A549 (cell line): ENCODE measurements at regions not wholly inside any gene's neighbourhood (a gene's known extent, or its start where the extent isn't known, plus 50 kb on each side); places are given as distances from the start of the nearest gene placed in this dataset.

Experiments used
- ATAC-seq, 2 experiments: fragments of 200-7000 bp in 1 of 2; fragments of >200 bp in 1 of 2; cut with Nextera tagmentation in 1 of 2; cut with Tn5 transposase in 1 of 2; 3 replicates each; pipeline versions ENCODE4 v1.8.0 to v1.9.1; 2018 to 2020; ENCODE audit warnings: mild to moderate bottlenecking in 1 of 2, moderate library complexity in 1 of 2
- CTCF ChIA-PET: fragments of 300-600 bp; sonication (Branson Sonifier 250); formaldehyde crosslinking; extraction: SDS; loops from one replicate; lab custom pipeline; 2021; ENCODE audit warnings: antibody characterized with exemption, inconsistent platforms; lab: Yijun Ruan, JAX
- POLR2A ChIA-PET: fragments of 350-600 bp; formaldehyde crosslinking; extraction: SDS; loops from one replicate; lab custom pipeline; 2021; ENCODE audit warnings: antibody characterized with exemption, inconsistent platforms; lab: Yijun Ruan, JAX
- DNase-seq, 2 experiments: peaks; one replicate each; pipeline versions ENCODE4 v3.0.0 to v3.0.0-alpha.2; 2011 to 2016; ENCODE audit warnings: low read depth in 1 of 2, low spot score in 1 of 2
- FAIRE-seq: peaks from 2 replicates; lab custom pipeline; 2011; peaks lifted over from hg19 to GRCh38; lab: Jason Lieb, UNC
- H3K27ac ChIP-seq, 2 experiments: fragments of >200 bp; sonication (Bioruptor Twin); formaldehyde crosslinking; 3 replicates each; pipeline ENCODE4 v1.5.1; 2016 to 2017
- H3K4me1 ChIP-seq: fragments of >200 bp; sonication (Bioruptor Twin); formaldehyde crosslinking; 3 replicates; pipeline ENCODE4 v1.6.1; 2016
- H3K4me2 ChIP-seq: fragments of >200 bp; sonication (Bioruptor Twin); formaldehyde crosslinking; 3 replicates; pipeline ENCODE4 v1.6.1; 2016
- H3K4me3 ChIP-seq: fragments of >200 bp; sonication (Bioruptor Twin); formaldehyde crosslinking; 3 replicates; pipeline ENCODE4 v1.5.1; 2016
- H3K9me3 ChIP-seq: fragments of >200 bp; sonication (Bioruptor Twin); formaldehyde crosslinking; 3 replicates; pipeline ENCODE4 v1.6.1; 2016
- ATOH8 ChIP-seq: fragments of 250-450 bp; sonication (Bioruptor Pico); IDR thresholded peaks from 2 replicates; pipeline ENCODE4 v1.5.0; 2020; ENCODE audit warnings: low read depth, mild to moderate bottlenecking, moderate library complexity
- BHLHE40 ChIP-seq: IDR thresholded peaks from 2 replicates; pipeline ENCODE4 v1.6.1; 2012; ENCODE audit warnings: low read depth, low read length, inconsistent platforms
- CBX8 ChIP-seq: fragments of 200-600 bp; sonication (generic); IDR thresholded peaks from 2 replicates; pipeline ENCODE4 v1.6.1; 2016
- CHD4 ChIP-seq: fragments of 200-600 bp; sonication (generic); IDR thresholded peaks from 2 replicates; pipeline ENCODE4 v1.6.1; 2016; ENCODE audit warnings: antibody characterized with exemption, mild to moderate bottlenecking, borderline replicate concordance
- CTCF ChIP-seq: fragments of >200 bp; sonication (Bioruptor Twin); formaldehyde crosslinking; IDR thresholded peaks from 3 replicates; pipeline ENCODE4 v1.5.1; 2016
- EP300 ChIP-seq, 2 experiments: fragments of >200 bp; sonication (Bioruptor Twin); formaldehyde crosslinking; IDR thresholded peaks; 2 replicates in 1 of 2; 3 replicates in 1 of 2; pipeline ENCODE4 v1.6.1; 2016 to 2017
- ESRRA ChIP-seq: fragments of 150-350 bp; IDR thresholded peaks from 2 replicates; pipeline ENCODE4 v1.6.1; 2014; ENCODE audit warnings: mild to moderate bottlenecking, low read length, borderline replicate concordance
- FOSB ChIP-seq: fragments of 250-450 bp; sonication (Bioruptor Pico); IDR thresholded peaks from 2 replicates; pipeline ENCODE4 v1.5.0; 2020; ENCODE audit warnings: mild to moderate bottlenecking, moderate library complexity
- FOXS1 ChIP-seq: fragments of 250-450 bp; sonication (Bioruptor Pico); IDR thresholded peaks from 2 replicates; pipeline ENCODE4 v1.5.0; 2020; ENCODE audit warnings: mild to moderate bottlenecking, moderate library complexity
- GATA3 ChIP-seq: IDR thresholded peaks from 2 replicates; pipeline ENCODE4 v1.6.1; 2012; ENCODE audit warnings: borderline replicate concordance
- HDAC2 ChIP-seq: fragments of 200-600 bp; sonication (generic); IDR thresholded peaks from 2 replicates; pipeline ENCODE4 v1.6.1; 2016
- HES2 ChIP-seq: fragments of >200 bp; sonication (Bioruptor Twin); formaldehyde crosslinking; IDR thresholded peaks from 2 replicates; pipeline ENCODE4 v1.6.1; 2016
- HOXA7 ChIP-seq: fragments of 250-450 bp; sonication (Bioruptor Pico); IDR thresholded peaks from 2 replicates; pipeline ENCODE4 v1.5.0; 2020; ENCODE audit warnings: mild to moderate bottlenecking, moderate library complexity
- HOXB13 ChIP-seq: fragments of 250-450 bp; sonication (Bioruptor Pico); IDR thresholded peaks from 2 replicates; pipeline ENCODE4 v1.5.0; 2020; ENCODE audit warnings: low read depth, mild to moderate bottlenecking, moderate library complexity
- HOXB5 ChIP-seq: fragments of 250-450 bp; sonication (Bioruptor Pico); IDR thresholded peaks from 2 replicates; pipeline ENCODE4 v1.5.0; 2020; ENCODE audit warnings: mild to moderate bottlenecking, moderate library complexity
- JUNB ChIP-seq: fragments of >200 bp; sonication (Bioruptor Twin); formaldehyde crosslinking; IDR thresholded peaks from 2 replicates; pipeline ENCODE4 v1.6.1; 2016
- NPAS2 ChIP-seq: fragments of 250-450 bp; sonication (Bioruptor Pico); IDR thresholded peaks from 2 replicates; pipeline ENCODE4 v1.8.0; 2022; ENCODE audit warnings: mild to moderate bottlenecking, moderate library complexity, borderline replicate concordance
- PHF8 ChIP-seq: fragments of 200-600 bp; sonication (generic); IDR thresholded peaks from 2 replicates; pipeline ENCODE4 v1.6.1; 2016; ENCODE audit warnings: low read depth, mild to moderate bottlenecking, antibody characterized with exemption, moderate library complexity, borderline replicate concordance
- RAD21 ChIP-seq, 2 experiments: fragments of >200 bp in 1 of 2; sonication (Bioruptor Twin) in 1 of 2; formaldehyde crosslinking in 1 of 2; IDR thresholded peaks in 1 of 2; conservative IDR thresholded peaks in 1 of 2; 2 replicates in 1 of 2; 3 replicates in 1 of 2; pipeline ENCODE4 v1.6.1; 2012 to 2018; ENCODE audit warnings: inconsistent platforms in 1 of 2
- RARB ChIP-seq: fragments of 250-450 bp; sonication (Bioruptor Pico); IDR thresholded peaks from 2 replicates; pipeline ENCODE4 v1.8.0; 2021; ENCODE audit warnings: mild to moderate bottlenecking, moderate library complexity
- RFX5 ChIP-seq: fragments of 450-650 bp; IDR thresholded peaks from 2 replicates; pipeline ENCODE4 v1.7.1; 2014; ENCODE audit warnings: antibody characterized with exemption, mild to moderate bottlenecking, moderate library complexity
- SMC3 ChIP-seq: fragments of >200 bp; sonication (Bioruptor Twin); formaldehyde crosslinking; IDR thresholded peaks from 3 replicates; pipeline ENCODE4 v1.6.1; 2018; ENCODE audit warnings: inconsistent platforms
- SREBF2 ChIP-seq: fragments of 450-650 bp; IDR thresholded peaks from 2 replicates; pipeline ENCODE4 v1.6.1; 2014; ENCODE audit warnings: mild to moderate bottlenecking, moderate library complexity
- TFCP2L1 ChIP-seq: fragments of 250-450 bp; sonication (Bioruptor Pico); IDR thresholded peaks from 2 replicates; pipeline ENCODE4 v1.5.0; 2021; ENCODE audit warnings: mild to moderate bottlenecking
- ZC3H11A ChIP-seq: fragments of 450-650 bp; IDR thresholded peaks from 2 replicates; pipeline ENCODE4 v1.6.1; 2014; ENCODE audit warnings: antibody characterized with exemption, mild to moderate bottlenecking
- ZNF302 ChIP-seq: fragments of 250-450 bp; sonication (Bioruptor Pico); IDR thresholded peaks from 2 replicates; pipeline ENCODE4 v1.9.0; 2021; ENCODE audit warnings: inconsistent platforms, mild to moderate bottlenecking, moderate library complexity
- ZSCAN20 ChIP-seq: fragments of 250-450 bp; sonication (Bioruptor Pico); IDR thresholded peaks from 2 replicates; pipeline ENCODE4 v1.8.0; 2022; ENCODE audit warnings: mild to moderate bottlenecking, moderate library complexity
- WGBS: methylation state at CpG from one replicate; pipeline ENCODE4 v1.1.6; 2017; ENCODE audit errors: missing lambda C conversion rate; 5-methylcytosine and 5-hydroxymethylcytosine counted together
- TF ChIP-seq, protein P1 (sequence below): fragments of 150-350 bp; IDR thresholded peaks from 2 replicates; pipeline ENCODE4 v1.6.1; 2014; ENCODE audit warnings: low read depth, mild to moderate bottlenecking, low read length
- TF ChIP-seq, protein P2 (sequence below): IDR thresholded peaks from 2 replicates; pipeline ENCODE4 v1.6.1; 2012; ENCODE audit warnings: low read depth, borderline replicate concordance

DNA sequence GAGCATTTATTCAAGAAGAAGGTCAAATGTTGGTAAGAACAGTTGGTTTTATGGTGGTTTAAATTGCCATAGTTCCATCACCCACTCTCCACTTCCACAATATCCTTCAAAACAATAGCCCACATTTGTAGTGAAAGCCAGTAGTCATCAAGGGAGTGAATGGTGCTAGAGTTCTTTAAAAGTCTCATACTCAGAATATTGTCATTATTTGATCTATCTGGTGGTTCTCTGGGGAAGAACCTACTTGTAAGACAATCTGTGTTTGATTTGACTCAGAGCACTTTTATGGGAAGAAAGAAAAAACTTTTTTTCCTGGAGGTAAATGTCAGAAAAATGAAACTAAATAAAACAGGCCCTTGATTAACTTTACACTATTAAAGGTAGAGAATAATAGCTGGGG lies 893.8 kb downstream of the QKI start:
- Histone ChIP-seq H3K4me2 (no peak overlapping the region), H3K4me3 (no peak overlapping the region), H3K4me1 (no peaks in the 10 kb centered on the region), H3K27ac (no peak overlapping the region), H3K9me3 (no peaks in the 10 kb centered on the region)
- FAIRE-seq (no peak), DNase-seq (no peak), ATAC-seq (no peak)
- ChIA-PET CTCF (no interaction called here), POLR2A (no interaction called here)
- TF ChIP-seq GATA3 (no peak), ZSCAN20 (CRISPR knock-in tag) (no peak), SMC3 (no peak), EP300 (IDR thresholded peaks at IDR 0.05) (no peak), ATOH8 (no peak), BHLHE40 (no peak), RFX5 (no peak), ZC3H11A (no peak), FOXS1 (no peak), ZNF302 (CRISPR knock-in tag) (no peak)
- TF ChIP-seq, protein P1, sequence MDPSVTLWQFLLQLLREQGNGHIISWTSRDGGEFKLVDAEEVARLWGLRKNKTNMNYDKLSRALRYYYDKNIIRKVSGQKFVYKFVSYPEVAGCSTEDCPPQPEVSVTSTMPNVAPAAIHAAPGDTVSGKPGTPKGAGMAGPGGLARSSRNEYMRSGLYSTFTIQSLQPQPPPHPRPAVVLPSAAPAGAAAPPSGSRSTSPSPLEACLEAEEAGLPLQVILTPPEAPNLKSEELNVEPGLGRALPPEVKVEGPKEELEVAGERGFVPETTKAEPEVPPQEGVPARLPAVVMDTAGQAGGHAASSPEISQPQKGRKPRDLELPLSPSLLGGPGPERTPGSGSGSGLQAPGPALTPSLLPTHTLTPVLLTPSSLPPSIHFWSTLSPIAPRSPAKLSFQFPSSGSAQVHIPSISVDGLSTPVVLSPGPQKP, result no peak

- no peak for DNase-seq
- no peak for ATAC-seq
- H3K27ac ChIP-seq, result no peak overlapping the region
- no peak for TF ChIP-seq FOXS1
- TF ChIP-seq ATOH8, result no peak
- TF ChIP-seq TFCP2L1 (CRISPR knock-in tag), result no peak
- TF ChIP-seq CTCF, result no peak
- no peak for TF ChIP-seq SREBF2
- TF ChIP-seq HDAC2, result no peak
- no peak for TF ChIP-seq CBX8
- no peak for TF ChIP-seq ESRRA
- TF ChIP-seq, all 56 proteins: peak for 0
- Histone ChIP-seq H3K4me1 (no peaks in the 10 kb centered on the region), H3K4me3 (no peak overlapping the region), H3K9me3 (no peaks in the 10 kb centered on the region), H3K4me2 (no peak overlapping the region)
- no peak for FAIRE-seq
- ChIA-PET CTCF (no interaction called here), POLR2A (no interaction called here)
- 10% methylated on average over 5 of the region's 5 CpGs for WGBS
Observed at GRCh38 chr6:164303102-164303964, 888.8 kb downstream of the QKI start.

DNA sequence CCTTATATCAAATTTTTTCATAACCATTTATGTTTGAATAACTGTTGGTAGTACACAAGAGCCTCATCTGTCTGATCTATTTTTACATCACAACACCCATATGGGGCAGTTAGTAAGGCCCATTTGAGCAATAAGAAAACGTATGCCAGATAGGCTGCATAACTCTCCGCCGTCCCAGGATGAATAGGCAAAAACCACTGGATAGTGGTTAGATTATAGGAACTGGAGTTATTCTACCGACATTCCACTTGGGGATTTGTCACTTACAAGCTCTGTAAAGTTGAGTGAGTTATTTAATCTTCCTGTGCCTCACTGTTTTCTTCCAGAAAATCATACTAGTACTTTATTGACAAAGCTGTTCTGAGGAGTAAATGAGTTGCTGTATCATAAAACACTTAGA lies 881.9 kb downstream of the QKI start:
- no peak for FAIRE-seq

More for the DNA sequence above, 881.9 kb downstream of the QKI start:
- Histone ChIP-seq H3K4me1 (no peaks in the 10 kb centered on the region), H3K4me2 (no peak overlapping the region), H3K9me3 (no peaks in the 10 kb centered on the region), H3K27ac (no peak overlapping the region), H3K4me3 (no peak overlapping the region)
- DNase-seq (no peak), ATAC-seq (no peak)
- no peak for TF ChIP-seq GATA3
- TF ChIP-seq FOSB (CRISPR knock-in tag), result no peak
- no peak for TF ChIP-seq HOXA7
- TF ChIP-seq HES2, result no peak
- TF ChIP-seq JUNB, result no peak
- TF ChIP-seq HOXB13 (CRISPR knock-in tag), result no peak
- no peak for TF ChIP-seq CBX8
- TF ChIP-seq RAD21 (conservative IDR thresholded peaks at IDR 0.05 in 1 of 2, IDR thresholded peaks at IDR 0.05 in 1 of 2), result no peak
- no peak for TF ChIP-seq HDAC2
- TF ChIP-seq, protein P2, sequence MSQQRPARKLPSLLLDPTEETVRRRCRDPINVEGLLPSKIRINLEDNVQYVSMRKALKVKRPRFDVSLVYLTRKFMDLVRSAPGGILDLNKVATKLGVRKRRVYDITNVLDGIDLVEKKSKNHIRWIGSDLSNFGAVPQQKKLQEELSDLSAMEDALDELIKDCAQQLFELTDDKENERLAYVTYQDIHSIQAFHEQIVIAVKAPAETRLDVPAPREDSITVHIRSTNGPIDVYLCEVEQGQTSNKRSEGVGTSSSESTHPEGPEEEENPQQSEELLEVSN, result no peak
- no peak for TF ChIP-seq PHF8
- TF ChIP-seq CHD4, result no peak
- no peak for TF ChIP-seq HOXB5
- TF ChIP-seq TFCP2L1 (CRISPR knock-in tag), result no peak
- TF ChIP-seq RARB, result no peak
- no peak for TF ChIP-seq NPAS2
- no peak for TF ChIP-seq ESRRA
- ChIA-PET CTCF (no interaction called here), POLR2A (no interaction called here)
- 33% methylated on average over 4 of the region's 4 CpGs for WGBS
